Esophagus muscularis mucosa (tissue), 3 donors: ENCODE measurements at regions not wholly inside any gene's neighbourhood (a gene's known extent, or its start where the extent isn't known, plus 50 kb on each side); places are given as distances from the start of the nearest gene placed in this dataset.

ENCODE experiments used
- CTCF ChIP-seq, 3 experiments: fragments of 200-600 bp in 2 of 3; fragments of 450-650 bp in 1 of 3; sonication (generic) in 2 of 3; IDR thresholded peaks; one replicate each; pipeline ENCODE4 v1.5.1; 2017 to 2019; ENCODE audit warnings: antibody characterized with exemption in 3 of 3, mild to moderate bottlenecking in 2 of 3, moderate library complexity in 1 of 3
- POLR2A ChIP-seq: fragments of 450-650 bp; IDR thresholded peaks from one replicate; pipeline ENCODE4 v1.6.1; 2017; ENCODE audit warnings: antibody characterized with exemption, moderate library complexity, mild to moderate bottlenecking, low read depth

DNA sequence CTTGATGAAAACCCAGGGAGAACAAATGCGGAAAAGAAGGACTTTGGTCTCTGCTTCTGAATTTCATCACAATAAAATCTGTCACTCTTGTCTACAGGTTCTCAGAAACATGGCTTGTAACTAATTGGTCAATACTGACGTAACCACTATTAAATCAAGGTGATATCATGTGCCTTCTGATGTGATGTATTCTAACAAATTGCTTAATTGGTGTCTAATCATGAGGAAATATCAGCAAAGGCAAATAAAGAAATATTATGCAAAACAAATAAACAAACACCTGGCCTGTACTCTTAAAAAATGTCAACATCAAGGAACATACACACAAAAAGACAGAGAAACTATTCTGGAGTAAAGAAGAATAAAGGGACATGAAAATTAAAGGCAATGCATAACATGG is 1165.0 kb downstream of the NXPH1 start:
- TF ChIP-seq POLR2A: no peak
- TF ChIP-seq CTCF (IDR thresholded peaks at IDR 0.05): no peak
